ENCODE measurements at regions not wholly inside any gene's neighbourhood (a gene's known extent, or its start where the extent isn't known, plus 50 kb on each side); places are given as distances from the start of the nearest gene placed in this dataset.
"Not testable (repeated sequence)": the region's sequence is repeated elsewhere in the genome, so short reads cannot be mapped to it uniquely, and the experiment has no call there.

- peak in 1 of 2 donors; percentile 11 for DNase-seq (ENCODE audit: low read depth in 2 of 2)
Observed at GRCh38 chr10:42149027-42149700, 489.2 kb downstream of the ZNF33B start.

GRCh38 chr10:42146165-42146564 lies 492.2 kb downstream of the ZNF33B start:
- H3K9ac ChIP-seq (ENCODE audit: insufficient read depth, low read length); H4K20me1 ChIP-seq (ENCODE audit: control insufficient read depth, extremely low read depth, insufficient read depth, low read length): not testable (repeated sequence)

More at GRCh38 chr10:42149027-42149700, 489.2 kb downstream of the ZNF33B start:
- Histone ChIP-seq H4K20me1 (ENCODE audit: control insufficient read depth, extremely low read depth, insufficient read depth, low read length) (no peaks in the 10 kb centered on the region), H3K9me3 (ENCODE audit: control insufficient read depth, insufficient read depth, low read depth, low read length) (no peaks in the 10 kb centered on the region), H2AFZ (ENCODE audit: low read length) (no peak overlapping the region), H3K79me2 (ENCODE audit: control insufficient read depth, insufficient read depth, low read length) (no peaks in the 10 kb centered on the region), H3K27ac (ENCODE audit: insufficient read depth, low read length) (no peak overlapping the region), H3K9ac (ENCODE audit: insufficient read depth, low read length) (no peak overlapping the region), H3K4me2 (ENCODE audit: extremely low read depth, insufficient read depth, low read length) (no peak overlapping the region), H3K27me3 (ENCODE audit: control insufficient read depth, insufficient read depth, low read length) (no peaks in the 10 kb centered on the region), H3K4me1 (ENCODE audit: control insufficient read depth, extremely low read depth, insufficient read depth, low read length) (no peaks in the 10 kb centered on the region), H3K4me3 (replicated peaks in 1 of 4; ENCODE audit: control extremely low read depth in 1 of 4, insufficient read depth in 1 of 4, low read depth in 3 of 4, low read length in 4 of 4) (no peak overlapping the region), H3K36me3 (ENCODE audit: control insufficient read depth, insufficient read depth, low read length) (no peaks in the 10 kb centered on the region)
- TF ChIP-seq EZH2 (IDR thresholded peaks at IDR 0.05; ENCODE audit: low read length, missing control alignments), result no peak
- TF ChIP-seq, protein P1, sequence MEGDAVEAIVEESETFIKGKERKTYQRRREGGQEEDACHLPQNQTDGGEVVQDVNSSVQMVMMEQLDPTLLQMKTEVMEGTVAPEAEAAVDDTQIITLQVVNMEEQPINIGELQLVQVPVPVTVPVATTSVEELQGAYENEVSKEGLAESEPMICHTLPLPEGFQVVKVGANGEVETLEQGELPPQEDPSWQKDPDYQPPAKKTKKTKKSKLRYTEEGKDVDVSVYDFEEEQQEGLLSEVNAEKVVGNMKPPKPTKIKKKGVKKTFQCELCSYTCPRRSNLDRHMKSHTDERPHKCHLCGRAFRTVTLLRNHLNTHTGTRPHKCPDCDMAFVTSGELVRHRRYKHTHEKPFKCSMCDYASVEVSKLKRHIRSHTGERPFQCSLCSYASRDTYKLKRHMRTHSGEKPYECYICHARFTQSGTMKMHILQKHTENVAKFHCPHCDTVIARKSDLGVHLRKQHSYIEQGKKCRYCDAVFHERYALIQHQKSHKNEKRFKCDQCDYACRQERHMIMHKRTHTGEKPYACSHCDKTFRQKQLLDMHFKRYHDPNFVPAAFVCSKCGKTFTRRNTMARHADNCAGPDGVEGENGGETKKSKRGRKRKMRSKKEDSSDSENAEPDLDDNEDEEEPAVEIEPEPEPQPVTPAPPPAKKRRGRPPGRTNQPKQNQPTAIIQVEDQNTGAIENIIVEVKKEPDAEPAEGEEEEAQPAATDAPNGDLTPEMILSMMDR (conservative IDR thresholded peaks at IDR 0.05 in 1 of 2, IDR thresholded peaks at IDR 0.05 in 1 of 2; ENCODE audit: low read depth in 1 of 2, low read length in 2 of 2), result no peak

DNA sequence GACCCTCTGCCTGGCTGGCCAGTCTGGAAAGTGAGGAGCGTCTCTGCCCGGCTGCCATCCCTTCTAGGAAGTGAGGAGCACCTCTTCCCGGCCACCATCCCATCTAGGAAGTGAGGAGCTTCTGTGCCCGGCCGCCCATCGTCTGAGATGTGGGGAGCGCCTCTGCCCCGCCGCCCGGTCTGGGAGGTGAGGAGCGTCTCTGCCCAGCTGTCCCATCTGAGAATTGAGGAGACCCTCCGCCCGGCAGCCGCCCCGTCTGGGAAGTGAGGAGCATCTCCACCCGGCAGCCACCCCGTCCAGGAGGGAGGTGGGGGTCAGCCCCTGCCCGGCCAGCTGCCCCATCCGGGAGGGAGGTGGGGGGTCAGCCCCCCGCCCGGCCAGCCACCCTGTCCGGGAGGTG lies 500.3 kb downstream of the ZNF33B start:
- not testable (repeated sequence) for H3K9me3 ChIP-seq (ENCODE audit: control insufficient read depth, insufficient read depth, low read depth, low read length); H3K4me1 ChIP-seq (ENCODE audit: control insufficient read depth, extremely low read depth, insufficient read depth, low read length); H3K9ac ChIP-seq (ENCODE audit: insufficient read depth, low read length); H3K27ac ChIP-seq (ENCODE audit: insufficient read depth, low read length); H3K4me2 ChIP-seq (ENCODE audit: extremely low read depth, insufficient read depth, low read length); DNase-seq (ENCODE audit: low read depth in 2 of 2); H4K20me1 ChIP-seq (ENCODE audit: control insufficient read depth, extremely low read depth, insufficient read depth, low read length); H3K4me3 ChIP-seq (replicated peaks in 1 of 4; ENCODE audit: control extremely low read depth in 1 of 4, insufficient read depth in 1 of 4, low read depth in 3 of 4, low read length in 4 of 4); H3K27me3 ChIP-seq (ENCODE audit: control insufficient read depth, insufficient read depth, low read length); H3K79me2 ChIP-seq (ENCODE audit: control insufficient read depth, insufficient read depth, low read length); H2AFZ ChIP-seq (ENCODE audit: low read length); H3K36me3 ChIP-seq (ENCODE audit: control insufficient read depth, insufficient read depth, low read length)

More at GRCh38 chr10:42146165-42146564, 492.2 kb downstream of the ZNF33B start:
- H3K79me2 ChIP-seq (ENCODE audit: control insufficient read depth, insufficient read depth, low read length); H3K4me1 ChIP-seq (ENCODE audit: control insufficient read depth, extremely low read depth, insufficient read depth, low read length); H3K4me2 ChIP-seq (ENCODE audit: extremely low read depth, insufficient read depth, low read length); H2AFZ ChIP-seq (ENCODE audit: low read length); DNase-seq (ENCODE audit: low read depth in 2 of 2); H3K4me3 ChIP-seq (replicated peaks in 1 of 4; ENCODE audit: control extremely low read depth in 1 of 4, insufficient read depth in 1 of 4, low read depth in 3 of 4, low read length in 4 of 4); H3K9me3 ChIP-seq (ENCODE audit: control insufficient read depth, insufficient read depth, low read depth, low read length); H3K27me3 ChIP-seq (ENCODE audit: control insufficient read depth, insufficient read depth, low read length); H3K36me3 ChIP-seq (ENCODE audit: control insufficient read depth, insufficient read depth, low read length); H3K27ac ChIP-seq (ENCODE audit: insufficient read depth, low read length): not testable (repeated sequence)

GRCh38 chr10:42113158-42113450 lies 525.3 kb downstream of the ZNF33B start:
- no peaks in the 10 kb centered on the region for H4K20me1 ChIP-seq (ENCODE audit: control insufficient read depth, extremely low read depth, insufficient read depth, low read length)
- no peak for DNase-seq (ENCODE audit: low read depth in 2 of 2)
- no peaks in the 10 kb centered on the region for H3K36me3 ChIP-seq (ENCODE audit: control insufficient read depth, insufficient read depth, low read length)
- H3K9me3 ChIP-seq (ENCODE audit: control insufficient read depth, insufficient read depth, low read depth, low read length), result no peaks in the 10 kb centered on the region
- no peak overlapping the region for H3K27ac ChIP-seq (ENCODE audit: insufficient read depth, low read length)
- no peak overlapping the region for H2AFZ ChIP-seq (ENCODE audit: low read length)
- H3K4me2 ChIP-seq (ENCODE audit: extremely low read depth, insufficient read depth, low read length), result no peak overlapping the region
- no peak overlapping the region for H3K9ac ChIP-seq (ENCODE audit: insufficient read depth, low read length)
- no peaks in the 10 kb centered on the region for H3K27me3 ChIP-seq (ENCODE audit: control insufficient read depth, insufficient read depth, low read length)
- TF ChIP-seq EZH2 (IDR thresholded peaks at IDR 0.05; ENCODE audit: low read length, missing control alignments), result no peak
- TF ChIP-seq, protein P1 (conservative IDR thresholded peaks at IDR 0.05 in 1 of 2, IDR thresholded peaks at IDR 0.05 in 1 of 2; ENCODE audit: low read depth in 1 of 2, low read length in 2 of 2), result no peak
- no peaks in the 10 kb centered on the region for H3K79me2 ChIP-seq (ENCODE audit: control insufficient read depth, insufficient read depth, low read length)
- no peak overlapping the region for H3K4me3 ChIP-seq (replicated peaks in 1 of 4; ENCODE audit: control extremely low read depth in 1 of 4, insufficient read depth in 1 of 4, low read depth in 3 of 4, low read length in 4 of 4)
- no peaks in the 10 kb centered on the region for H3K4me1 ChIP-seq (ENCODE audit: control insufficient read depth, extremely low read depth, insufficient read depth, low read length)

All from fibroblast of lung (primary cell).